ENCODE measurements at regions not wholly inside any gene's neighbourhood (a gene's known extent, or its start where the extent isn't known, plus 50 kb on each side); places are given as distances from the start of the nearest gene placed in this dataset.

- no peaks in the 10 kb centered on the region for H3K4me1 ChIP-seq (ENCODE audit: insufficient read depth, low read length)
- 4% methylated on average over 5 of the region's 5 CpGs for WGBS (ENCODE audit: low lambda C conversion rate)
- ChIA-PET CTCF (ENCODE audit: low intra/inter-chr PET ratio, low total read pairs) (no interaction called here), POLR2A (no interaction called here)
- no TSS peak for BruUV-seq (replicated peaks)
- no peak for TF ChIP-seq ZNF383 (CRISPR knock-in tag; IDR thresholded peaks at IDR 0.05; ENCODE audit: borderline replicate concordance)
- TF ChIP-seq ZNF280B (CRISPR knock-in tag; IDR thresholded peaks at IDR 0.05; ENCODE audit: borderline replicate concordance) = no peak
- H2AFZ ChIP-seq (ENCODE audit: low read length) = no peak overlapping the region
- no peak for FAIRE-seq
- H3K27ac ChIP-seq (ENCODE audit: extremely low read length, insufficient read depth, low read length) = no peak overlapping the region
- in situ Hi-C loops (cut with HindIII; ENCODE audit: extremely low pct_ligation_motif_present, low pct_unique_long_range_greater_than_20kb) (no loop called here), intact Hi-C loops (cut with micrococcal nuclease; ENCODE audit: unreplicated experiment) (no loop called here)
- no peaks in the 10 kb centered on the region for H3K79me2 ChIP-seq (ENCODE audit: insufficient read depth, low read length)
- no peaks in the 10 kb centered on the region for H3K9me3 ChIP-seq (ENCODE audit: low read length)
- ATAC-seq = no peak
- H3K9ac ChIP-seq (ENCODE audit: insufficient read depth, low read depth, low read length) = no peak overlapping the region
- no peak overlapping the region for H3K4me3 ChIP-seq (replicated peaks in 1 of 3; ENCODE audit: insufficient read depth in 1 of 3, low read depth in 2 of 3, low read length in 3 of 3)
- no peak for DNase-seq (ENCODE audit: low spot score)
- peaks cover 1 to 27% of the 10 kb centered on the region in 2 experiments; a peak in 3 of 5 replicates for H3K27me3 ChIP-seq (ENCODE audit: control insufficient read depth in 1 of 2, insufficient read depth in 2 of 2, low read length in 2 of 2)
- no peaks in the 10 kb centered on the region for H3K36me3 ChIP-seq (replicated peaks in 1 of 2; ENCODE audit: control insufficient read depth in 1 of 2, insufficient read depth in 2 of 2, low read length in 2 of 2)
- no peak overlapping the region for H3K4me2 ChIP-seq (ENCODE audit: low read depth, low read length)
- no peaks in the 10 kb centered on the region for H4K20me1 ChIP-seq (ENCODE audit: insufficient read depth, low read length)
Measured at GRCh38 chr2:129457277-129457818, 522.1 kb upstream of the RAB6C start.

- peaks cover 1 to 27% of the 10 kb centered on the region in 2 experiments; a peak in 3 of 5 replicates for H3K27me3 ChIP-seq (ENCODE audit: control insufficient read depth in 1 of 2, insufficient read depth in 2 of 2, low read length in 2 of 2)
- H3K36me3 ChIP-seq (replicated peaks in 1 of 2; ENCODE audit: control insufficient read depth in 1 of 2, insufficient read depth in 2 of 2, low read length in 2 of 2) = no peaks in the 10 kb centered on the region
- in situ Hi-C loops (cut with HindIII; ENCODE audit: extremely low pct_ligation_motif_present, low pct_unique_long_range_greater_than_20kb) = no loop called here
- WGBS (ENCODE audit: low lambda C conversion rate) = 17% methylated on average over 5 of the region's 7 CpGs
- H3K4me2 ChIP-seq (ENCODE audit: low read depth, low read length) = no peak overlapping the region
- no TSS peak for BruUV-seq (replicated peaks)
- no peak overlapping the region for H3K27ac ChIP-seq (ENCODE audit: extremely low read length, insufficient read depth, low read length)
- H3K4me1 ChIP-seq (ENCODE audit: insufficient read depth, low read length) = no peaks in the 10 kb centered on the region
- H2AFZ ChIP-seq (ENCODE audit: low read length) = no peak overlapping the region
- no peak overlapping the region for H3K9ac ChIP-seq (ENCODE audit: insufficient read depth, low read depth, low read length)
- ChIA-PET CTCF (ENCODE audit: low intra/inter-chr PET ratio, low total read pairs) (no interaction called here), POLR2A (no interaction called here)
- no peaks in the 10 kb centered on the region for H4K20me1 ChIP-seq (ENCODE audit: insufficient read depth, low read length)
- FAIRE-seq (no peak), DNase-seq (ENCODE audit: low spot score) (no peak), ATAC-seq (no peak)
- TF ChIP-seq FIP1L1 (IDR thresholded peaks at IDR 0.05; ENCODE audit: borderline replicate concordance, insufficient read depth, low read depth, low read length) (no peak), ZNF660 (CRISPR knock-in tag; IDR thresholded peaks at IDR 0.05; ENCODE audit: borderline replicate concordance, low read depth) (no peak), ZNF567 (CRISPR knock-in tag; IDR thresholded peaks at IDR 0.05; ENCODE audit: borderline replicate concordance) (no peak), GATA4 (IDR thresholded peaks at IDR 0.05; ENCODE audit: borderline replicate concordance, low read depth) (no peak), MED1 (CRISPR knock-in tag; IDR thresholded peaks at IDR 0.05) (no peak), GRHL1 (CRISPR knock-in tag; conservative IDR thresholded peaks at IDR 0.05) (no peak), ETV6 (CRISPR knock-in tag; conservative IDR thresholded peaks at IDR 0.05) (no peak), ZMAT5 (CRISPR knock-in tag; IDR thresholded peaks at IDR 0.05; ENCODE audit: borderline replicate concordance, low read depth) (no peak), SOX5 (CRISPR knock-in tag; IDR thresholded peaks at IDR 0.05; ENCODE audit: borderline replicate concordance) (no peak), DRAP1 (CRISPR knock-in tag; IDR thresholded peaks at IDR 0.05) (no peak)
- intact Hi-C loops (cut with micrococcal nuclease; ENCODE audit: unreplicated experiment) = no loop called here
- H3K9me3 ChIP-seq (ENCODE audit: low read length) = no peaks in the 10 kb centered on the region
- H3K4me3 ChIP-seq (replicated peaks in 1 of 3; ENCODE audit: insufficient read depth in 1 of 3, low read depth in 2 of 3, low read length in 3 of 3) = no peak overlapping the region
- H3K79me2 ChIP-seq (ENCODE audit: insufficient read depth, low read length) = no peaks in the 10 kb centered on the region
Measured at GRCh38 chr2:129458006-129458405, 521.5 kb upstream of the RAB6C start.
